ENCODE measurements at regions not wholly inside any gene's neighbourhood (a gene's known extent, or its start where the extent isn't known, plus 50 kb on each side); places are given as distances from the start of the nearest gene placed in this dataset.
"Not testable (repeated sequence)": the region's sequence is repeated elsewhere in the genome, so short reads cannot be mapped to it uniquely, and the experiment has no call there.

- DNase-seq (ENCODE audit: low read depth in 2 of 2), result not testable (repeated sequence)
These were observed 869.0 kb upstream of the SORCS1 start for GRCh38 chr10:108033518-108033917.

- DNase-seq (ENCODE audit: low read depth in 2 of 2), result no peak
These were observed 867.0 kb upstream of the SORCS1 start for GRCh38 chr10:108031505-108031904.

GRCh38 chr10:108014902-108015177 is 850.3 kb upstream of the SORCS1 start:
- no peak for DNase-seq (ENCODE audit: low read depth in 2 of 2)

GRCh38 chr10:108014145-108014901 is 849.8 kb upstream of the SORCS1 start:
- no peak for DNase-seq (ENCODE audit: low read depth in 2 of 2)

DNA sequence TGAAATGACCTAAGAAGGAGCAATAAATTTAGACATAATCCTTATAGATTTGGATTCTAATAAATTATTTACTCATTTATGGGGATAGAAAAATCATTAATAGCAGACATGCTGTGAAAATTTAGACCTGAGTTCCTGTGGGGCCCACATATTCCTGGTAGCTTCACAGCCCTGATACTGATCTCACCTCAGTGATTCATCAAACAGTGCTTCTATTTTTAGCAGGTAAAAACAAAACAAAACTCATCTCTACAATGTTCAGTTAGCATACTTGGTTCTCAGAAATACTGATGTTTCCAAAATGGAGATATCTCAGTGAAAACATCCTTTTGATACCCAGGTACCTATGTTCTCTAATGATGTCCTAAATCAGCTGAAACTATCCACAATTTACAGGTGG is 841.1 kb upstream of the SORCS1 start:
- DNase-seq (ENCODE audit: low read depth in 2 of 2), result no peak

DNA sequence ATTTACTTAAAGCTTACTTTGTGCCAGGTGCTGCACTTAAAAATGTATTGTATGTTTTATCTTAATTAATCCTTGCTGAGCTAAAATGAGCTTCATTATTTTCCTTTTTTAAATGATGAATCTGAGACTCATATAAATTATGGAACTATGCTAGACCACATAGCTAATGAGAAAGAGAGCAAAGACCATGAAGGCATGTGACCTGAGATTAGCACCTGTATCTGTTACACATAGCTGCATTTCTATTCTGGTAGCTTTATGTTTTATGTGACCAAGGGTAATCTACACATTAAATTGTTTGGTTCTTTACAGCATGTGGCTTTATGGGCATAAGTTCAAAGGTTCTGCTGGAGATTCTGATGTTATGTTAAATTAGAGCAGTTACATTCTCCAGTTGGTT is 839.1 kb upstream of the SORCS1 start:
- no peak for DNase-seq (ENCODE audit: low read depth in 2 of 2)

GRCh38 chr10:108003061-108003460 is 838.6 kb upstream of the SORCS1 start:
- DNase-seq (ENCODE audit: low read depth in 2 of 2), result no peak

- no peak for DNase-seq (ENCODE audit: low read depth in 2 of 2)
These were observed 835.9 kb upstream of the SORCS1 start for GRCh38 chr10:108000365-108000764.

GRCh38 chr10:107994621-107995270 is 830.2 kb upstream of the SORCS1 start:
- DNase-seq (ENCODE audit: low read depth in 2 of 2), result no peak

DNA sequence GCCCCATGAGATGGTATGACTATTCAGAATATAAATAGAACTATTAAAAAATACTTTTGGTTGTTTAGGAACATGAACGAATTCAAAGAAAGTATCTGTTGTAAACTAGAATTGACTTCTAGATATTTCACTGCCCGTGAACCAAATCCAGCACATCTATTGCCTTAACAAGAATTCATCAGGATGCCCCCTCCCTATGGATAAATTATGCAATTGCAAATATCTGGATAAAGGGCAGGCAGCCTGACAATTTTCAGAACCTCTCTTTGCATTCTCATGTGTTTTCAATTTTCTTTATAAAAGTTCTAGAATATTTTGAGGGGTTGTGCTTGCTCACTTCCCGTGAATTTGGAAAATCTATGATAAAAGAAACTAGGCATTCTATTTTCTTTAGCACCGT is 822.1 kb upstream of the SORCS1 start:
- DNase-seq (ENCODE audit: low read depth in 2 of 2), result no peak

DNA sequence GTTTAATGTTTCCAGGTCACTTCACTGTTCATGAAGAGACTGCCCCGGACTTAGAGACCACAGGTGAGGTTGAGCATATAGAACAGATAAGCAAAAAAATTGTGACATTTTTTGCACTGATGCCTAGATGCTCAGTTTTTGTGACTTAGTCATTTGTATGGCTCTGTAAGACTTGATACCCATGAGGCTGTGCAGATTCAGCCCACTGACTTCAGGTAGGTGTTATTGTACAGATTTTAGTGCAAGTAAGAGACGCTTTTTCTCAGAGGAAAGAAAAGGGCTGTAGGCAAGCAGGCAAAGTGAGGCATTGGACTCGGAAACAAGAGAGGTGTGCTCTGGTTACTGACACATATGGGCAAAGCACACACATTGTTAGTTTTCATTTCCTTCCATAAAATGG is 820.1 kb upstream of the SORCS1 start:
- no peak for DNase-seq (ENCODE audit: low read depth in 2 of 2)

DNA sequence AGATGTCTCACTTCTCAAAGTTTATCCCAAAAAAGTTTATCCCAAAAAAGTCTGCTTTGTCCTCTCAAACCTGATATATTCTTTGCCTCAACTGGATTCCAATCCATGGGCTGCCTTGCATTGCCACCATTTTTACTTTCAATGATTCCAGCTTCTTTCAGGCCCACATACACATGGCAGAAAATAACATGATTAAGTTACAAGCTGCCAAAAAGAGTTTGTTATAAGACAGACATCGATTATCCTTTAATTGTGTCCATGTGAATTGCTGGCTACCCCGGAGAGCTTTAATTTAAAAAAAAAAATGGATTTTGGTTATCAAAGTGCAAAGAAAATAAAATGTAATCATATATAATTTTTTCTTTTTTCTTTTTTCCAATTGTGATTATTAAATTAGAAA is 819.6 kb upstream of the SORCS1 start:
- no peak for DNase-seq (ENCODE audit: low read depth in 2 of 2)

GRCh38 chr10:107978455-107978854 is 813.9 kb upstream of the SORCS1 start:
- DNase-seq (ENCODE audit: low read depth in 2 of 2), result no peak

- no peak for DNase-seq (ENCODE audit: low read depth in 2 of 2)
These were observed 807.5 kb upstream of the SORCS1 start for GRCh38 chr10:107971973-107972372.

DNA sequence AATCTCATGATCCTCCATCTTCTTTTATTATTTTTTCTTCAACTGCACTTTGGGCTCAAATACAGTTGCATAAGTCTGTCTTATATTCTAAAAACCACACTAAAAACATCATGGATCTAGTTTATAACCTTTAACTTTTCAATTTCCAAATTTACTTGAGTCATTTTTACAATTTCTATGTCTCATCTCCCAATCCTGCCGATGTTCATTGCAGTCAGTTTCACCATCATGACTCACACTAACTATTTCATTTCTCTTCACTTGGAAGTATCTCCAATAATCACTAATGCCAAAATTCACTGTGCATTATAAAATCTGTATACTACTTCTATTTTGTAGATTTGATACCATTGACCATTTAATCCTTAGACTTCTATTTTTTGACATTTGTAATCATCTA is 806.9 kb upstream of the SORCS1 start:
- no peak for DNase-seq (ENCODE audit: low read depth in 2 of 2)

DNA sequence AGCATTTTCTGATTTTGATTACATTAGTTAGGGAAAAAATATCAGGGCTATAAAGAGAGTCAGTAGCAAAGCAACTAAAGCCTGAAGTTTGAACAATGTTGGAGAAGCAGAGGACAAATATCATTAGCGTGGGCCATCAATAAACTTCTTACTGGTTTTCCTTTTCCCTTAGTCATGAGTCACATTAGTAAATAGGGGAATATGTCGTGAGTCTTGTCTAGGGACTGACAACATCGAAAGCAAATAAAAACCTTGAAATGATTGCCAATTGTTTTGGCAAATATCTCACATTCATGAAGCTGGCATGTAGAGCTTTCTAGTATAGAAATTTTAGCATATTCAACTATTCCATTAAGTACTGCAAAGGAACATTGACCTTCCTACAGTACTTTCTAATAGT is 806.0 kb upstream of the SORCS1 start:
- no peak for DNase-seq (ENCODE audit: low read depth in 2 of 2)

GRCh38 chr10:107969936-107970335 is 805.4 kb upstream of the SORCS1 start:
- DNase-seq (ENCODE audit: low read depth in 2 of 2), result no peak

DNA sequence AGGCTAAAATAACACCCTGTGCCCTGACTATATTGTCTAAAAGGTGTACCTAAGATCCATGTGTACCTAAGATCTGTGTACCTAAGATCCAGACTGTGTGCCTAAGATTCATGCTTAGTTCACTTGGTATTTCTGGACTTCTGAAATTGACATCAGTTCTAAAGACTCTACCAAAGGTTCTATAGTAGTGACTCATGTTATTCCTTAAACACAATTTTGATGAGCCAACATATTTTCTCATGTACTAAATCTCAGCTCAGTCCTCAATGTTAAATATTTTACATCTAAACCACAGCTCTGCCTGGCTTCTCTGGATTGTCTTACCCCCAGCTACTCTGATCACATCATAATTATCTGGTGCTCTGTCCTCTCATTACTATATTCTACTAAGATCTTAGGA is 802.3 kb upstream of the SORCS1 start:
- DNase-seq (ENCODE audit: low read depth in 2 of 2), result no peak

GRCh38 chr10:107952649-107953556 is 788.4 kb upstream of the SORCS1 start:
- no peak for DNase-seq (ENCODE audit: low read depth in 2 of 2)

GRCh38 chr10:107950411-107951062 is 786.0 kb upstream of the SORCS1 start:
- DNase-seq (ENCODE audit: low read depth in 2 of 2), result not testable (repeated sequence)

DNA sequence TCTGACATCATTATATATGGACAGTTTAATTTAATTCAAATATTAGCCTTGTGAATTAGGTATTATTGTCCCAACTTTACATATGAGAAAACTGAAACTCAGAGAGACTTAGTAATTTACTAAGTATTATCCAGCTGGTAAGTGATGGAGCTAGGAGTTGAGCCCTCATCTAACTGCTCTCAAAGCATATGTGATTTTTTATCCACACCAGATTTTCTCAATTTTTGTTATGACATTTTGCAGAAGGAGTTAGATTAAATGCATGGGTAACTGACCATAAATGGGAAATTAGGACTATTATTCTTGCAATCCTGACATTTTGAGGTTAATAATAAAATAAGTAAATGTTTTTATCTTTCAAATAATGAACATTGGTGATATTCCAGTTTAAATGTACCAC is 778.3 kb upstream of the SORCS1 start:
- no peak for DNase-seq (ENCODE audit: low read depth in 2 of 2)

- DNase-seq (ENCODE audit: low read depth in 2 of 2), result no peak
These were observed 768.6 kb upstream of the SORCS1 start for GRCh38 chr10:107933076-107933475.
